AG10803 (cell line): ENCODE measurements at regions not wholly inside any gene's neighbourhood (a gene's known extent, or its start where the extent isn't known, plus 50 kb on each side); places are given as distances from the start of the nearest gene placed in this dataset.
"Not testable (repeated sequence)": the region's sequence is repeated elsewhere in the genome, so short reads cannot be mapped to it uniquely, and the experiment has no call there.

Experiments
- DNase-seq: peaks from one replicate; pipeline ENCODE4 v3.0.0; 2010; ENCODE audit warnings: low read depth
- H3K4me3 ChIP-seq: 2 replicates; pipeline ENCODE4 v1.5.1; 2011; ENCODE audit warnings: mild to moderate bottlenecking, low read length, control low read depth
- TF ChIP-seq, protein P1 (sequence below): conservative IDR thresholded peaks from 2 replicates; pipeline ENCODE4 v1.5.1; 2011; ENCODE audit warnings: mild to moderate bottlenecking, low read length, control low read depth, inconsistent platforms

DNA sequence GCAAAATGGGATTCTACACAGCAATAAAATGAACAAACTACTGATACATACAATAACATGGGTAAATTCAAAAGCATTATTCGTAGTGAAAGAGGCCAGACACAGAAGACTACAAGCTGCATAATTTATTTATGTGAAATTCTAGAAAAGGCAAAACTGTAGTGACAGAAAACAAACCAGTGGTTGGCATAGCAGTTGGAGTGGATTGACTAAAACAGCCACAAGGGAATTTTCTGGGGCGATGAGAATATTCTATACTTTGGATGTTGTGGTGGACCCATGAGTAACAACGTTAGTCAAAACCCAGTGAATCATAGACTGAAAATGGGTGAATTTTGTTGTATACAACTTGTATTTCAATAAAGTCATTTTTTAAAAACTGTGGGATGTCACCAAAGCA is 63.2 kb upstream of the RPL38 start:
- TF ChIP-seq, protein P1, sequence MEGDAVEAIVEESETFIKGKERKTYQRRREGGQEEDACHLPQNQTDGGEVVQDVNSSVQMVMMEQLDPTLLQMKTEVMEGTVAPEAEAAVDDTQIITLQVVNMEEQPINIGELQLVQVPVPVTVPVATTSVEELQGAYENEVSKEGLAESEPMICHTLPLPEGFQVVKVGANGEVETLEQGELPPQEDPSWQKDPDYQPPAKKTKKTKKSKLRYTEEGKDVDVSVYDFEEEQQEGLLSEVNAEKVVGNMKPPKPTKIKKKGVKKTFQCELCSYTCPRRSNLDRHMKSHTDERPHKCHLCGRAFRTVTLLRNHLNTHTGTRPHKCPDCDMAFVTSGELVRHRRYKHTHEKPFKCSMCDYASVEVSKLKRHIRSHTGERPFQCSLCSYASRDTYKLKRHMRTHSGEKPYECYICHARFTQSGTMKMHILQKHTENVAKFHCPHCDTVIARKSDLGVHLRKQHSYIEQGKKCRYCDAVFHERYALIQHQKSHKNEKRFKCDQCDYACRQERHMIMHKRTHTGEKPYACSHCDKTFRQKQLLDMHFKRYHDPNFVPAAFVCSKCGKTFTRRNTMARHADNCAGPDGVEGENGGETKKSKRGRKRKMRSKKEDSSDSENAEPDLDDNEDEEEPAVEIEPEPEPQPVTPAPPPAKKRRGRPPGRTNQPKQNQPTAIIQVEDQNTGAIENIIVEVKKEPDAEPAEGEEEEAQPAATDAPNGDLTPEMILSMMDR, result no peak
- no peak for DNase-seq
- no peak overlapping the region for H3K4me3 ChIP-seq

DNA sequence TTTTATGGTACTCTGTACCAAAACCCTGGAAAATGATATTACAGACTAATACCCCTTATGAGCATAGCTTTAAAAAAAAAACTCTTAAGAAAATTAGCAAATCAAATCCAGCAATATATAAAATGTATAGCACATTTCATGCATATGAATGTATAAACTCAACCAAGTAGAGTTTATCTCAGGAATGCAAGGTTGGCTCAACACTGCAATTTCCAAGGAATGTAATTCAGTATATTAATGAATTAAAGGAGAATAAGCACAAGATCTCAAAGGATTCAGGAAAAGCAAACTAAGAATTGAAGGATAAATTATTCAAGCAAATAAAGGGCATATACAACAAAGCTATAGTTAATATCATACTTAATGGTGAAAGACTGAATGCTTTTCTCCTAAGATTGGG is 61.9 kb upstream of the RPL38 start:
- TF ChIP-seq, protein P1, result no peak
- no peak for DNase-seq
- H3K4me3 ChIP-seq, result no peak overlapping the region

DNA sequence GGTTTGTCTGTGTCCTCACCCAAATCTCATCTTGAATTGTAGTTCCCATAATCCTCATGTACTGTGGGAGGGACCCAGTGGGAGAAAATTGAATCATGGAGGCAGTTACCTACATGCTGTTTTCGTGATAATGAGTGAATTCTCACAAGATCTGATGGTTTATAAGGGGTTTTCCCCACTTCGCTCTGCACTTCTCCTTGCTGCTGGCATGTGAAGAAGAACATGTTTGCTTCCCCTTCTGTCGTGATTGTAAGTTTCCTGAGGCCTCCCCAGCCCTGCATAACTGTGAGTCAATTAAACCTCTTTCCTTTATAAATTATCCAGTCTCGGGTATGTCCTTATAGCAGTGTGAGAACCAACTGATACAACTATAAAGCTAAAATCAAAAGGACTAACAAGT is 60.2 kb upstream of the RPL38 start:
- DNase-seq, H3K4me3 ChIP-seq: not testable (repeated sequence)

DNA sequence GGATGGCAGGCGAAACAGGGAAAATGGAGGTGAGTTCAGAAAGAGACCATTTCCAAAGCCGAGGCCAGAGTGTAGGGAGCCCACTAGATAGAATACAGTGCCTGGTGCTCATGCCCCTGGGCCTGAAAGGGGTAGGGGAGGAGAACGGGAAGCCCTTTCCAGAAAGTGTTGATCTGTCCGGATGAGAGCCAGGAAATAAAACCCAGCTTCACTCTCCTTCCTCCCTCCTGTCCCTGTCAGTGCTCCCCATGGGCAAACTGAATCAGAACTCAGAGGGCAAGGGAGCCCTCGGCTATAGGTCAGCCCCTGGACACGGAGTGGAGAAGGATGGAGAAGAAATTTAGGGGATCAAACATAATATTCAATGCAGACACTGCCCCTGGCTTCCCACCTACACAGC is 57.7 kb upstream of the RPL38 start:
- no peak overlapping the region for H3K4me3 ChIP-seq
- no peak for DNase-seq
- TF ChIP-seq, protein P1, result no peak

DNA sequence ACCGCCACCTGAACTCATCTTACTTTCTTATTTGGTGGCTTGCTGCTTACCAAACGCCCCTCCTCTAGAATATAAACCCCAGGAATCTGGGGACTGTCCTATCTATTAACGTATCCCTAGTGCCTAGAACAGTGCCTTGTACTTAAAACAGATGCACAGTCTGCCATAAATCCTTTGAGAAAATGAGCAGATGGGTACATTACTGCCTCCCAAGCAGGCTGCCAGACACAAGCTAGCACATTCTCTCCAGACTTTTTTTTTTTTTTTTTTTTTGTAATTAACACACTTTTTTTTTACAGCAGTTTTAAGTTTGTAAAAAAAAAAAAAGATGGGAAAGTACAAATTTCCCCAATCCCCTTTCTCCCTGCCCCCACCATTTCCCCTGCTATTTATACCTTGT is 57.3 kb upstream of the RPL38 start:
- H3K4me3 ChIP-seq, result no peak overlapping the region
- no peak for DNase-seq
- TF ChIP-seq, protein P1, result no peak

DNA sequence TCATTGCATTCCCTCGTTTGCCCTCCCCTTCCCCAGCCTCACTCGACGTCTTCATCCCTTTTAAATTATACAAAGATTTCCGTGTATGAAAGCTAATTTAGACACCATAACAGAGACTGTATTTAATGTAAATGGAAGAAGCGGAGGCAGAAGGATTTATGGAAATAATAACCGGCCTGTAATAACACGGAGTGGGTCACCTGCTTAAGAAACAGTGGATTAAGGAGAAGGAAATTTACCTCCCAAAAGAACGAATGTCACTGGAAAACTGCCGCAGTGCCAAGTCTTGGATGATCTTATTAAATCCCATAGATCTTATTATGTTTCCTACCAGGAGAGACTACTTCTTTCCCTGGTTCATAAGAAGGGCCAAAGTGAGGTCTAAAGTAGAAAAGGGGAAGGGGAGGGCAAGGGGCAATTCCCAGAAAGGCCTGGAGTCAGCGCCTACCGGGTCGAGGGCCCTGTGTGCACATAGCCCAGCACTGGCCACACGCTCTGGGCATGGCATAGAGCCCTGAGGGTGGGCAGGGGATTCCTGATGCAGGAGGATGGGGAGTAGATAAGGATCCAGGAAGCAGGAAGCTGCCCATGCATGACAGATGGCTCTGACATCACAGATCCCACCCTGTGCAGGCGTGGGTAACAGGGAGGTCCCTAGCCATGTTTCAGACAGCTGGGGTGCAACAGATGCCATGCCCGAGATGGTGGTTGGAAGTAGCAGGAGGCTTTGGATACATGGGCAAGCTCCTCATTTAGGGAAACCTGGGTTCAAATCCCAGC is 56.2 kb upstream of the RPL38 start:
- DNase-seq, result no peak
- no peak overlapping the region for H3K4me3 ChIP-seq
- TF ChIP-seq, protein P1, result no peak

DNA sequence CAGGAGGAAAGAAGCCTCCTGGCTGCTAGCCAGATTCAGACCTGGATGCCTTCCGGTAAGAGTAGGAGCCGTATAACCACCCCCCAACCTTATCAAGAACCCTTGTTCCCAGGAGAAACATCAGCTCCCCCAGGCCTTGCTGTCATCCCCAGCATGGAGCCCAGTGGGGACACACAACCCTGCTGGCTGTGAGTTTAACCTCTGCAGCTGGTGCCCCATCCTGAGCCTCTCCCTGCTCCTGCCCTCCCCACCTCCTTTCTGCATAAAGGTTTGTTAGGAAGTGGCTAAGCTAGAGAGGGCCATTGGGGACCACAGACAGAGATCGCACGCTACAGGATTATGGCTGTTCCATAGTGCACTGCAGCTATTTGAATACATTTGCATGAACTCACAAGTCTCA is 55.5 kb upstream of the RPL38 start:
- no peak overlapping the region for H3K4me3 ChIP-seq
- TF ChIP-seq, protein P1, result no peak
- DNase-seq, result no peak
